ENCODE measurements at regions not wholly inside any gene's neighbourhood (a gene's known extent, or its start where the extent isn't known, plus 50 kb on each side); places are given as distances from the start of the nearest gene placed in this dataset.
"Not testable (repeated sequence)": the region's sequence is repeated elsewhere in the genome, so short reads cannot be mapped to it uniquely, and the experiment has no call there.

- TF ChIP-seq, protein P1, sequence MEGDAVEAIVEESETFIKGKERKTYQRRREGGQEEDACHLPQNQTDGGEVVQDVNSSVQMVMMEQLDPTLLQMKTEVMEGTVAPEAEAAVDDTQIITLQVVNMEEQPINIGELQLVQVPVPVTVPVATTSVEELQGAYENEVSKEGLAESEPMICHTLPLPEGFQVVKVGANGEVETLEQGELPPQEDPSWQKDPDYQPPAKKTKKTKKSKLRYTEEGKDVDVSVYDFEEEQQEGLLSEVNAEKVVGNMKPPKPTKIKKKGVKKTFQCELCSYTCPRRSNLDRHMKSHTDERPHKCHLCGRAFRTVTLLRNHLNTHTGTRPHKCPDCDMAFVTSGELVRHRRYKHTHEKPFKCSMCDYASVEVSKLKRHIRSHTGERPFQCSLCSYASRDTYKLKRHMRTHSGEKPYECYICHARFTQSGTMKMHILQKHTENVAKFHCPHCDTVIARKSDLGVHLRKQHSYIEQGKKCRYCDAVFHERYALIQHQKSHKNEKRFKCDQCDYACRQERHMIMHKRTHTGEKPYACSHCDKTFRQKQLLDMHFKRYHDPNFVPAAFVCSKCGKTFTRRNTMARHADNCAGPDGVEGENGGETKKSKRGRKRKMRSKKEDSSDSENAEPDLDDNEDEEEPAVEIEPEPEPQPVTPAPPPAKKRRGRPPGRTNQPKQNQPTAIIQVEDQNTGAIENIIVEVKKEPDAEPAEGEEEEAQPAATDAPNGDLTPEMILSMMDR (IDR thresholded peaks at IDR 0.05), result no peak
- TF ChIP-seq ZFX (IDR thresholded peaks at IDR 0.05; ENCODE audit: borderline replicate concordance), result no peak
- H3K27ac ChIP-seq, result peak overlapping the region; percentile 42
These were observed 498.9 kb upstream of the SLITRK5 start for GRCh38 chr13:87172166-87172835.

GRCh38 chr13:87185138-87185537, 486.0 kb upstream of the SLITRK5 start:
- not testable (repeated sequence) for H3K27ac ChIP-seq

GRCh38 chr13:87186647-87187046, 484.5 kb upstream of the SLITRK5 start:
- not testable (repeated sequence) for H3K27ac ChIP-seq

GRCh38 chr13:87191485-87191884, 479.7 kb upstream of the SLITRK5 start:
- H3K27ac ChIP-seq, result not testable (repeated sequence)

DNA sequence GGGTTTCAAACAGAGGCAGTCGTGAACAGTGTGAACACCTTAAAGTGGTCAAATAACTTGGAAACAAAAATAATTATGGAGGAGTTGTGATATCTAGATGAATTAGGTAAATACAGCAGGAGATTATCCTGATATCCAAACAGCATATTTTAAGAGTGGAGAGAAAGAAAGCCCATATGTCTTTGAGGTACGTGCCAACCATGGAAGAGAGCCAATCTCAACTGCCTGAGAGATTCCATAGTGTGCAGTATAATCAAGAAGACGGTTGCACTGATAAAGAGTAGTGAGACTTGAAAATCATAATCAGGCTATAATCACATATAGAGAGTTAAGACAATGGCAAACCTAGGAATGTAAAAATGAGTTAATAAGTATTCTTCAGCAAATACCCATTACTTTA, 472.8 kb upstream of the SLITRK5 start:
- H3K27ac ChIP-seq, result no peak overlapping the region
- no peak for TF ChIP-seq ZFX (IDR thresholded peaks at IDR 0.05; ENCODE audit: borderline replicate concordance)
- TF ChIP-seq, protein P1 (IDR thresholded peaks at IDR 0.05), result no peak

- H3K27ac ChIP-seq, result no peak overlapping the region
- TF ChIP-seq, protein P1 (IDR thresholded peaks at IDR 0.05), result no peak
- TF ChIP-seq ZFX (IDR thresholded peaks at IDR 0.05; ENCODE audit: borderline replicate concordance), result no peak
These were observed 464.5 kb upstream of the SLITRK5 start for GRCh38 chr13:87206708-87207107.

- TF ChIP-seq, protein P1 (IDR thresholded peaks at IDR 0.05), result no peak
- no peak for TF ChIP-seq ZFX (IDR thresholded peaks at IDR 0.05; ENCODE audit: borderline replicate concordance)
- no peak overlapping the region for H3K27ac ChIP-seq
These were observed 463.7 kb upstream of the SLITRK5 start for GRCh38 chr13:87207280-87208003.

DNA sequence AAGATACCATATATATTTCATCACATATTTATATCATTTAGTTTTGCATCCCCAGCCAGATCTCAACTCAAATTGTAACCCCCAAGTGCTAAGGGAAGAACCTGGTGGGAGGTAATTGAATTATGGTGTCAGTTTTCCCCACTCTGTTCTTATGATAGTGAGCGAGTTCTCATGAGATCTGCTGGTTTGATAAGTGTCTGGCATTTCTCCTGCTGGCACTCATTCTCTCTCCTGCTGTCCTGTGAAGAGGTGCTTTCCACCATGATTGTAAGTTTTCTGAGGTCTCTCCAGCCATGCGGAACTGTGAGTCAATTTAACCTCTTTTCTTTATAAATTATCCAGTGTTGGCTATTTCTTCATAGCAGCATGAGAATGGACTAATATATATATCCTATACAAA, 462.5 kb upstream of the SLITRK5 start:
- TF ChIP-seq, protein P1 (IDR thresholded peaks at IDR 0.05), result no peak
- TF ChIP-seq ZFX (IDR thresholded peaks at IDR 0.05; ENCODE audit: borderline replicate concordance), result no peak

DNA sequence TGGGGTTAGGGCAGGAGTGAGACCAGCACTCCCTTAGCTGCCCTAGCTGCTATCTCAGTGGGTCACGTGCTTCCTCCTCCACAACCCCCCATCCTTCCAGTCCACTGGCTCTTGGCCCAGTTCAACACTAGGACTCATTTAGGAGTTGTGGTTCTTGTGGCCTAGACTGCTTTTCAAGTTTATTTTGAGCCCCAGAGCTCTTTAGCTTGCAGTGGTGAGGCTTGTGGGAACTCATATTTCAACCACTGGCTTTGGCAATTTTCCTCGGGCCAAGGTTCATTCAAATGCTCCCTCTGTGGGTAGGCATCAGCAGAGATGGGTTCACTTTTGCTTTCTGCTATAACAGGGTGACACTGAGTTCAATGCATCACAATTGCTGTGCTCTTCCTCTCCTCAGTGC, 436.2 kb upstream of the SLITRK5 start:
- no peak overlapping the region for H3K27ac ChIP-seq
- no peak for TF ChIP-seq ZFX (IDR thresholded peaks at IDR 0.05; ENCODE audit: borderline replicate concordance)
- TF ChIP-seq, protein P1 (IDR thresholded peaks at IDR 0.05), result no peak

More for the DNA sequence above, 462.5 kb upstream of the SLITRK5 start:
- H3K27ac ChIP-seq, result no peak overlapping the region

All from 22Rv1 (cell line).